ENCODE measurements at regions not wholly inside any gene's neighbourhood (a gene's known extent, or its start where the extent isn't known, plus 50 kb on each side); places are given as distances from the start of the nearest gene placed in this dataset.

- no peak overlapping the region for H3K4me3 ChIP-seq (ENCODE audit: severe bottlenecking)
- DNase-seq (ENCODE audit: low spot score) (no peak), ATAC-seq (ENCODE audit: low read depth) (no peak)
- no peaks in the 10 kb centered on the region for H3K9me3 ChIP-seq (ENCODE audit: severe bottlenecking)
- no peaks in the 10 kb centered on the region for H3K36me3 ChIP-seq (ENCODE audit: low read depth)
- H3K27ac ChIP-seq (ENCODE audit: poor library complexity, severe bottlenecking), result no peak overlapping the region
- no peak for TF ChIP-seq CTCF (IDR thresholded peaks at IDR 0.05; ENCODE audit: poor library complexity, severe bottlenecking)
- H3K4me1 ChIP-seq (ENCODE audit: insufficient read depth, poor library complexity, severe bottlenecking), result no peaks in the 10 kb centered on the region
- peaks cover 15% of the 10 kb centered on the region for H3K27me3 ChIP-seq (ENCODE audit: insufficient read depth, poor library complexity, severe bottlenecking)
Observed at GRCh38 chr12:113575386-113575785, 103.7 kb upstream of the LHX5 start.

GRCh38 chr12:113573148-113573547 is 101.5 kb upstream of the LHX5 start:
- H3K27me3 ChIP-seq (ENCODE audit: insufficient read depth, poor library complexity, severe bottlenecking), result peaks cover 15% of the 10 kb centered on the region
- H3K4me3 ChIP-seq (ENCODE audit: severe bottlenecking), result no peak overlapping the region
- TF ChIP-seq CTCF (IDR thresholded peaks at IDR 0.05; ENCODE audit: poor library complexity, severe bottlenecking), result no peak
- H3K9me3 ChIP-seq (ENCODE audit: severe bottlenecking), result no peaks in the 10 kb centered on the region
- ATAC-seq (ENCODE audit: low read depth) (no peak), DNase-seq (ENCODE audit: low spot score) (no peak)
- no peak overlapping the region for H3K27ac ChIP-seq (ENCODE audit: poor library complexity, severe bottlenecking)
- no peaks in the 10 kb centered on the region for H3K36me3 ChIP-seq (ENCODE audit: low read depth)
- no peaks in the 10 kb centered on the region for H3K4me1 ChIP-seq (ENCODE audit: insufficient read depth, poor library complexity, severe bottlenecking)

- Histone ChIP-seq H3K36me3 (ENCODE audit: low read depth) (no peaks in the 10 kb centered on the region), H3K27me3 (ENCODE audit: insufficient read depth, poor library complexity, severe bottlenecking) (peaks cover 15% of the 10 kb centered on the region), H3K4me3 (ENCODE audit: severe bottlenecking) (no peak overlapping the region), H3K9me3 (ENCODE audit: severe bottlenecking) (no peaks in the 10 kb centered on the region), H3K4me1 (ENCODE audit: insufficient read depth, poor library complexity, severe bottlenecking) (no peaks in the 10 kb centered on the region), H3K27ac (ENCODE audit: poor library complexity, severe bottlenecking) (no peak overlapping the region)
- ATAC-seq (ENCODE audit: low read depth), result no peak
- no peak for DNase-seq (ENCODE audit: low spot score)
- TF ChIP-seq CTCF (IDR thresholded peaks at IDR 0.05; ENCODE audit: poor library complexity, severe bottlenecking), result no peak
Observed at GRCh38 chr12:113571713-113572112, 100.0 kb upstream of the LHX5 start.

GRCh38 chr12:113569806-113570205 is 98.1 kb upstream of the LHX5 start:
- no peaks in the 10 kb centered on the region for H3K4me1 ChIP-seq (ENCODE audit: insufficient read depth, poor library complexity, severe bottlenecking)
- ATAC-seq (ENCODE audit: low read depth) (no peak), DNase-seq (ENCODE audit: low spot score) (no peak)
- H3K36me3 ChIP-seq (ENCODE audit: low read depth), result no peaks in the 10 kb centered on the region
- H3K27me3 ChIP-seq (ENCODE audit: insufficient read depth, poor library complexity, severe bottlenecking), result peaks cover 13% of the 10 kb centered on the region
- TF ChIP-seq CTCF (IDR thresholded peaks at IDR 0.05; ENCODE audit: poor library complexity, severe bottlenecking), result no peak
- no peaks in the 10 kb centered on the region for H3K9me3 ChIP-seq (ENCODE audit: severe bottlenecking)
- no peak overlapping the region for H3K4me3 ChIP-seq (ENCODE audit: severe bottlenecking)
- H3K27ac ChIP-seq (ENCODE audit: poor library complexity, severe bottlenecking), result no peak overlapping the region

GRCh38 chr12:113568021-113568420 is 96.3 kb upstream of the LHX5 start:
- ATAC-seq (ENCODE audit: low read depth) (no peak), DNase-seq (ENCODE audit: low spot score) (no peak)
- H3K4me1 ChIP-seq (ENCODE audit: insufficient read depth, poor library complexity, severe bottlenecking), result no peaks in the 10 kb centered on the region
- H3K4me3 ChIP-seq (ENCODE audit: severe bottlenecking), result no peak overlapping the region
- no peaks in the 10 kb centered on the region for H3K9me3 ChIP-seq (ENCODE audit: severe bottlenecking)
- TF ChIP-seq CTCF (IDR thresholded peaks at IDR 0.05; ENCODE audit: poor library complexity, severe bottlenecking), result no peak
- H3K27ac ChIP-seq (ENCODE audit: poor library complexity, severe bottlenecking), result no peak overlapping the region
- no peaks in the 10 kb centered on the region for H3K36me3 ChIP-seq (ENCODE audit: low read depth)
- H3K27me3 ChIP-seq (ENCODE audit: insufficient read depth, poor library complexity, severe bottlenecking), result peaks cover 6% of the 10 kb centered on the region

Measured in RWPE2 (cell line).